HG02678 (cell line): ENCODE measurements at regions not wholly inside any gene's neighbourhood (a gene's known extent, or its start where the extent isn't known, plus 50 kb on each side); places are given as distances from the start of the nearest gene placed in this dataset.

Source experiments
- ATAC-seq: cut with Tn5 transposase; IDR thresholded peaks from one replicate; pipeline ENCODE4 v1.9.1; 2021; ENCODE audit warnings: mild to moderate bottlenecking, moderate library complexity; ENCODE audit not compliant: unreplicated experiment

DNA sequence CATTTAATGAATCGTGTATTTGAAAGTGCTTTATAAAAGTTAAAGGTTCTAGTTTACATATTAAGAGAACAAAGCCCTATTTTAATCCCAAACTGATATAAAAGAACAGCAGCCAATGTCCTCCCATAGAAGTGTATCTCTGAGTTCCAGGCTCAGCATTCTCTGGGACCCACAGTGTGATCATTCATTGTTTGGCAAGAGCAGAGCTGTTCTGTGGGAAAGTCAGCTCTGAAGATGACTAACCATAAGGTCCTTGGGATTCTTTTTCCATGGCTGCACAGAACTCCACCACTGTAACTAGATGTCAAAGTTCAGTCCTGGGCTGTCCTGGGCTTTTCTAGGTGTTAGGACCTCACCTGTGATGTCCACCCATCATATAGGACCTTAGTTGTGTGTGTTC, 157.0 kb upstream of the TLL1 start:
- no peak for ATAC-seq

DNA sequence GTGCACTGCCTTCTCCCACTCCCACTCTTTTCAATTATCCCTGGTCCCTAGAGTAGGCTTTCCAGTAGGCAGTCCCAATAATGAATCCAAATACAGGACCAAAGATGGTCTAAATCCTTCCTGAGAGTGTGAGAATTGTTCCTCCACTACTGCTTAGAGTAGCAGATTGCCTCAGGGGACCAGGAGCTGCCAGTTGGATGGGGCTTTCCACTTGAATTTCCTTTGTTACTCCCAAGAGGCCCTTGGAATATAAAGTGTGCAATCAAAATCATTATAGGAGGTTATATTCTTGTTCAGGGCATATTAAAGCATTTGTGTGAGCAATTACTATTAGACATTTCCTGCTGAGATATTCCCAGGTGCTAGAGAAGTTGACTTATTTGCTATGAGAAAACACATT, 156.6 kb upstream of the TLL1 start:
- no peak for ATAC-seq

DNA sequence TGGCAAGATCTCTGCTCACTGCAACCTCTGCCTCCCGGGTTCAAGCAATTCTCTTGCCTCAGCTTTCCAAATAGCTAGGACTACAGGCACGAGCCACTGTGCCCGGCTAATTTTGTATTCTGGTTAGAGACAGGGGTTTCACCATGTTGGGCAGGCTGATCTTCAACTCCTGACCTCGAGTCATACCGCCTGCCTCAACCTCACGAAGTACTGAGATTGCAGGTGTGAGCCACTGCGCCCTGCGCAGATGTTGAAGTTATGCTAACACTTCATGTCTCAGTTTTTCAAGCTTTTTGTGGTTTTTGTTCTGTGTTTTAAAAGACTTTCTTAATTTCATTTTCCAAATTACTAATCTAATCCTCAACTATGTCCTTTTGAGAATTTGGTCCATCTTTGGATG, 154.4 kb upstream of the TLL1 start:
- no peak for ATAC-seq

DNA sequence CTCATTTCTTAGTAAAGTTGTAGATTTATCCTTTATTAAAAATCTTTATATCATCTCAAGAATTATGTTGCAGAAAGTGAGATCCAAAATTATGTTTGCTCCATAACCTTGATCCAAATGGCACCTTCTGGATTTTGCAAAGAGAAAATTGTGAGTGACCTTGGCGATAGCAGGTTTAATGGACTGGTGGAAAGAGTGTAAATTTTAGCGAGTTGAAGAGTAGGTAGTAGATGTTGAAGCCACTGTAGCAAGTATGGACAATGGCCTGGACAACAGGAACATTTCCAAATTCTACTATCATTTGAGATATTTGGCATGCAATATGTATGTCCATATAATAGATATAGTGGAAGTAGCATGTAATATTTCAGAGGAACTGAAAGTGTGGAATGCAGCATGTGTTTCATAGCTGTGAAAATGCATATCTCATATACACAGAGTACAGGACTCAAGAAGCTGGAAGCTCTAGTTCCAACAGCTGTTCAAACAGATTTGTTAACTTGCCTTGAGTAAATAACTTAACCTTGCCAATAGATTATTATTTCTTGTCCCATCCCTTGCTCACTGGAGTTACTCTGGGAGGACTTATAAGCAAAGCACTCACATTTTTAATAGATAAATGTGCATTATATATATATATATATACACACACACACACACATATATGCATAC, 152.5 kb upstream of the TLL1 start:
- ATAC-seq: no peak

DNA sequence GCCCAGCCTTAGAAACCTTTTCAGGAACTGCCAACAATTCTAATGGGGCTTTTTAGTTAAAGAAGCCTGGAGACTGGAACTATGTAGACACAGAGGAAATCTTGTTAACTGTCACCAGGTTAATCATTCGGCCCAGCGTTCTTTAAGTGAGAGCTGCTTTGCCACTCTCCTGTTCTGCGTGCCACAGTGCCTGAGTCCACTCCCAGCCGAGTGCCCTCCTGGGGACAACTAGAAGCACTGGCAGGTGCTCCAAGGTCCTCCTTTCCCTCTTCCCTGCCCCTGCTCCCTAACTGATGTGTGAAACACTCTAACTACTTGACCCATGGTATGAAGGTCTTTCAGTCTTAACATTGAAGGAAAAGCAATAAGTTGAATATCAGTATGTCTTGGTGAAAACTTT, 151.2 kb upstream of the TLL1 start:
- ATAC-seq: no peak

DNA sequence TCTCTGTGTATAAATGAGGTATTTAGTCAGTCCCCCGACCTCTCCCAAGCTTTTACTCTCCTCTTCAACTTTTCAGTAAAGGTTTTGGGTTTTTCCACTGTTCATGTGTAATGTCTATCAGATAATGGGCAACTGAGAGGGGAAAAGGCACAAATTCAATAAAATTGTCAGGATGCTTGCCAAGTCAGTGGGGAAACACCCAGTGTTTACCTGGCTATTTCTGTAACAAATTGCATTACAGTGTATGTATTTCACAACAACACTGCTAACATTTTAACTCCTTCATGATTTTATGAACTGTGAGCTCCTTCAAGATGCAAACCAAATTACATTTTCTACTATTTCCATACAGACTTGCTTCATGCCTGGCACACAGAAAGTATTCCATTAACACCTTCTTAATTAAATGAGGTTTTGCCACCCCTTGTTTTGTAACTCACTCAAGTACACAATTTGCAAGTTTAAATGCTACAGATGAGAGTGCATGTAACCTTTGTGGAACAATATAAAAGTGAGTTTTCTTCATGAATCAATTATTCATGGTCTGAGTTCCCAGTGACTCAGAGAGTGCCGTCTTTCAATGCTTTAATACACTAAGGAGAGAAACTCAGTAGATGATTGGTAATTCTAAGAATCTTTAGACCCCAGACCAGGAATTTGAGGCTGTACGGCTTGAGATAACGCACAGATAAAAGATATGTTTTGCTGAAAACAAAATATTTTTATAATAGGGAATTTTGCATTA, 149.8 kb upstream of the TLL1 start:
- ATAC-seq: no peak

DNA sequence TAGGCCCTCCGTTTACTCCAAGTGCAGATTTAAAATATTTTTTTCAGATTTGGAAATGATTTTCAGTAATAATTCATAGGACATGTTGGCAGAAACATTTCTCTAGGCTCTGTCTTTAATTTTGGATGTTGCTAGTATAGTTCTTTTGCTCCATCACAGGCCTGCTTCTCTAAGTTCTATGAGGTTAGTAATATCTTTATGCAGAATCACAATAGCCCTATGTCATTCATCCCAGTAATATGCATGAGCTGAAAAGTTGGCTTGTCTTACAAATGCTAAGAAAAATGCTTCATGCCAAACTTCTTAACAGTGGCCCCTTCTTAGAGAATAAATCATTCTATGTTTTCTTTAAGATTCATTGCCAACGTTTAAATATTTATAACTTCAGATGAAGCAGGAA, 148.3 kb upstream of the TLL1 start:
- no peak for ATAC-seq

DNA sequence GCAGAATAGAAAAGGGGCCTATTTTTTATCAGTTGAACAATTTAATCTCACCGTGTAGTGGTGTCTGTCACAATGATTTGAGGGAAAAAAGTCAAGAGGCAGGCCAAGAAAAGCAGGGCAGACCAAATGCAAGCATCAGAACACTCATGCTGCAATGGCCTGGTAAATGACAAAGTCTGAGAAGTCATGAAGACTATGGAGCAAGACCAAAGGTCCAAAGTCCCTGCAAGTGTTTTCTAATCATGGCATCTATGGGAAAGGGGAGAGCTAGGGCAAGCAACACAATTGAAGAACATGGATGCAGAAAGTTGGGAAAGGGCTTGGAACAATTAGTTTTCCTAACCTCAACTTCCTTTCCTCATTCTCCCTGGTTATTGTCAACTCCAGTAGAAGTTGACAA, 147.7 kb upstream of the TLL1 start:
- no peak for ATAC-seq

DNA sequence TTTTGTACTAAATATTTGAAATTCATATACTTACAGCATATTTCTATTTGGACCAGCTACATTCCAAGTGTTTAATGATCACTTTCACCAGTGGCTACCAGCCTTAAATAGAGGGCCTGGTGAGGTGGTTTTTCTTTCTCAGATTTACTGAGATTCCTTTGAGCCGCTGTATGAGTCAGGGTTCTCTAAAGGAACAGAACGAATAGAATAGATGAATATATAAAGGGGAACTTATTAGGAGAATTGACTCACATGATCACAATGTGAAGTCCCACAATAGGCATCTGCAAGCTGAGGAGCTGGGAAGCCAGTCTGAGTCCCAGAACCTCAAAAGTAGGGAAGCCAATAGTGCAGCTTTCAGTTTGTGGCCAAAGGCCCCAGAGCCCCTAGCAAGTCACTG, 146.2 kb upstream of the TLL1 start:
- ATAC-seq: no peak

DNA sequence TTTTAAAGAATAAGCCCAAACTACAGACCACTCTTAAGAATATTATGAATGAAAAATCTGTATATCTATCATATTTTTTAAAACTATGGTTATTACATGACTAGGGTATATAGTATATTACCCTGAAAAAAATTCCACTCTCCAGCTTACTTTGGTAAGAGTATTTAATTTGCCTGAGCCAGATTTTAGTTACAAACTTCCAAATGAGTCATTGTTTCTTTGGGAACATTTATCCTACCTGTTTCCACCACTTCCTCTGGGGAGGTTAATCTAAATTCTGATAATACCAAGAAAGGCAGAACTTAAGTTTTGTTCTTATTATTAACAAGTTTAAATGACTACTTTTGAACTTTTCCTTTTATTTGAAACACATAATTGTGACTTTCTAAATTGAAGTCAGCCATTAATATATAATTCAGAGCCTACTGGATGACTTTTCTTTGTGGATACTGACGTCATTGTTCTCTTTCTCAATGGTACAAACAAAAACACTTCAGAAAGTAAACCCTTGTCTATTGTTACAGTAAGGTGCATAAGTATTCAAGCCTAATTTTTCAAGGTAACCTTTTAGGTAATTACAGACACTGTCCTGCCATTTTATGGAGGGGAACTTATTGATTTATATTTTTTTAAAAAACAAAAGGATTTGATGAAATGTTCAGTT, 135.6 kb upstream of the TLL1 start:
- no peak for ATAC-seq

DNA sequence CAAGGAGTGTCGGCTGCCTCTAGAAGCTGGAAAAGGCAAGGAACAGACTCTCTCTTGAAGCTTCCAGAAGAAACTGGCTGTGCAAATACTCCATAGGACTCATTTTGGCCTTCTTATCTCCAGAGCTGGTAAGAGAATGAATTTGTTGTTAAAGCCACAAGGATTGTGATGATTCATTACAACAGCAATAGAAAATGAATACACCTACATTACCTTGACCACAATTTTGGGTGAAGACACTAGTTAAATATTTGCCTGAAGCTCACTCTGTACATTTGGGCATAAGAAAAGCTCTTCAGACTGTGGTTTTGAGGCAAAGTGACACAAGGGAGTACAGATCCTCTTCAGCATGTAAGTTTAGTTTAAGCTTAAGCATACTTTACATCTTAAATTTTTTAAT, 134.5 kb upstream of the TLL1 start:
- peak; percentile 76 for ATAC-seq

DNA sequence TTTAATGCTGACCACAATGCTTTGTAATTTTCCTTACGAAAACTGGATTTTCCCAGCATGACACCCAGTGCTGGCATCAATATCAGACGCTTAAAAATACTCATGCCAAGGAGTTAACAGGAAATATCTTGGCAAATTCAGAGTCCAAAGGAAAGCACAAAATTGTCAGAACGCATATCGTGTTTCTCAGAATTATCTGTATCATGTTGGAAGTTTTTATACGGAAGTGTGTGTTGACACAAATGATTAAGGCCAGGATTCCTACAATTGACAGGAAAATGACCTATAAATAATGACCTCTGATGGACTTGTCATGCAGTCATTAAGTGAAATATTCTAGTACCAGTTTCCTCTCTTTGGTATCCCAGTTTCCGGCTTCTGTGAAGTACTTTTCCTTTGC, 132.1 kb upstream of the TLL1 start:
- no peak for ATAC-seq

DNA sequence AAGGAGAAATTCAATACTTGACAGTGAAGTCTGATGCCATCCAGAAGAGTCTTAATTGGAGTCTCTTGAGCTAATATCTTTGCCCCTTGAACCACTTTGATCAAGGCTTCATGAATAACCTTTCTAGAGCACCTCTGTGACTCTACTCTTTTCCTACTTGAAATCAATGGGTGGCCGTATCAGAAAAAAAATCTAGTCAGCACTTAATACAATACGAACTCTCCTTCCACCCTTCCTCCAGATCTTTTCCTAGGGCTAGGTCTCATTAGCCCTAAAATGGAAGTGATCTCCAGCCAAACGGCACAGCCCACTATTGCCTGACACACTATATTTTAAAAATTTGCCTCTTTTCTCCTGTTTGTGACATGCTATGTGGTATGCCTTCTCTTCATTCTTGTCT, 129.6 kb upstream of the TLL1 start:
- no peak for ATAC-seq

DNA sequence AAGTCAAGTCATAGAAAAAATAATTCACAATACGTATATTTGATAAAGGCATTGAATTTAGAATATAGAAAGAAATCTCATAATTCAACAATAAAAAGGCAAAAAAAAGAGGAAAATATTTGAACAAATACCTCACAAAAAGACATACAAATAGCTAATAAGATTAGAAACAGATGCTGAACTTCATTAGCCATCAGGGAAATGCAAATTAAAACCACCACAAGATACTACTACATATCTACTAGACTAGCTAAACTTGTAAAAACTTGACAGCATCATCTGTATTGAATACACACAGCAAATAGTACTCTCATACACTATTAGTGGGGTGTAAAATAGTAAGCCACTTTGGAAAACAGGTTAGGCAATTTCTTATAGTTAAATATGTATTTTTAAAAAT, 128.7 kb upstream of the TLL1 start:
- no peak for ATAC-seq

DNA sequence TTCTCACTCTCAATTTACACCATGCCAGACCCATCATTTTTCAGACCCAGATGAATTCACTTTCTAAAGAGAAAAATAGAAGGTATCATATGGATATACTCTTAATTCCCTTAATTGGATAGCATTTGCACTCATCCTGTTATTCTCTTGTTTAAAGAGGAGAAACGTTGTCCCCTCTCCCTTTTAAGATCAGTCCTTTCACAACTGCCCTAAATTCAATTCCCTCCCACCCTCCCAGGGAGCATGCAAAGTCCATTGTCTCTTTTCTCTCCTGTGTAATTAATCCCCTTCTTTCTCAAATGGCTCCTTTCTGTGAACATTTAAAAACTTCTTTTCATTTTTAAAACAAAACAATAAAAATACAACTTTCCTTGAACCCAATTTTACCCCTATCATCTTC, 124.7 kb upstream of the TLL1 start:
- ATAC-seq: no peak

DNA sequence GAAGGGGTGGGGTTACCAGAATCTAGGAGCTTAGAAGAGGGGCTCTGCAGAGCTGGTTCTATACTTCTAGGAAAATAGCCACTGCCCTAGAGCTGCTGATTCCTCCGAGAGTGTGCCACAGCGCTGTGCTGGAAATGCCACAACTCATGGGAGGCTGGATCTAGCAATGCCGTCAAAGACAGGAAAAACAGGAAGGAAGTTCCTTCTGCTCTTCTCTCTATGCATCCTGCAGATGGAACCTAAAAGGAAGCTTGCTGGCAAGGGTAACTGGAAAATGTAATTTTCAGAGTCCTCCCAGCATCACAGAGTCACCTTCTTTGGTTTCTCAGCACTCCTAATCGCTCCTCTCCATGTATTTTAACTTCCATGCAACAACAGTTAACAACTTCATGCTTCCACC, 121.2 kb upstream of the TLL1 start:
- no peak for ATAC-seq

DNA sequence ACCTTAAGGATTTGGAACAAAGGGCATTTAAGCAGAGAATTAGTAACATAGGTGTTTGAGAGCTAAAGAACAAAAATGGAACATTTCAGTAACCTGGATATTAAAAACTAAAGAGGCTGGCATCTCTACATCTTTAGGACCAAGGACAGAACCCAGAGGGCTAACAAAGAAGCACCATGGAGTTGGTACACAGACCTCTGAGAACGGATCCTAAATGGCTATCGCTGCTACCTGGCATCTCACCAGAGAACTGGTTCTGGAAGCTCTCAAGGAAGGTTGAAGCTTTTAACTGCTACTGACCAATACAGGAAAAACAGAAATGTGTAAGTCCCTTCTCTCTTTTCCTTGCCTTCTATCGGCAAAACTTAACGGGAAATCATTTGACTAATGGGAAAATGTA, 118.4 kb upstream of the TLL1 start:
- ATAC-seq: no peak

DNA sequence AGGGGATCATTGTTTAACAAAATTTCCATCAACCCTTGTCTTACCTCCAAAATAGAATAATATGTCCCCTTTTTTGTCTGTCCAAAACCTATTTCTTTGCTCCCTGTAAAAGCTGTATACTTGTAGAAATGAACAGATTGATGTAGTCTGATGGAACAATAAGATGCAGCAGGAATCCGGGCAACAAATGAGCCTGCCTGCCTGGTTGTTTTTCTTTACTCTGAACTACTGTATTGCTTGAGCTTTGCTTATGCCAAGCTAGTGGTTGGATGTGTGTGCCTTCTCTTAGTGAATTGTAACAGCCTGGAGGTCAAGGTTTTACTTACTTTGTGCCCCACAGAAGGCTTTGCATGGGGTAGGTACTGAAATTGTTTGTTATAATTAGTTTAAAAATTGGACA, 116.2 kb upstream of the TLL1 start:
- ATAC-seq: no peak

DNA sequence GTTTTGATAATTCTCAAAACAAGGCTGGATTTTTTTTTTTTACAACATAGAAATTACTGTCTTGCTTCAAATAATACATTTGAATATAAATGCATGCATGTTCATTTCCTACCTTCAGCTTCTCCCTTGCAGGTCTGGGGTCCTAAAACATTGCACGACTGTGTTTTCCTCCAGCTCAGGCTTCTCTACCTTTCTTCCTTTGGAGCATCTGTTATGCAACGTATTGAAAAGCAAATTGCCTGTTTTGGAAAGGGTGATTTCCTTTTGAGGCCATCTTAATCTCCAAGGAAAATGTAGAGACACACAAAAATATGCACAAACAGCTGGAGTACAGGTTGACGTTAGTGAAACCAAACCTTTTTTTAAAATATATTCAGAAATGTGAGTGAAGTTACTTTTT, 115.6 kb upstream of the TLL1 start:
- ATAC-seq: no peak

DNA sequence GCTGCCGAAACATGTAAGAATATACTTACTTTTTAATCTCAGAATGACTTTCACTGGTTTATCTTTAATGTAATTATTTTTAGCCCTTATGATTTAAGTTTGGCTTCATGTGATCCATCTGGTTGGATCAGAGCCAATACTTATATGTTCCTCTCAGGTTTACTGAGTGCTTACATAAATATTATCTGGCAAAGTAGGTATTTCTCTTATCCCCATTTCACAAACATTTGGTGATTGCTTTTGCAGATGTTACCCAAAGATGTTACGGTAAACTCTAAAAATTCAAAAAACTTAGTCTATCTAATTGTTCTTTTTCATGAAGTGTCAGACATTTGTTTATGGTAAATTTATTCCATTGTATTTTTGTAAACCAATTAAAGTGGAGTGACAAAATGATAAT, 115.0 kb upstream of the TLL1 start:
- ATAC-seq: no peak

DNA sequence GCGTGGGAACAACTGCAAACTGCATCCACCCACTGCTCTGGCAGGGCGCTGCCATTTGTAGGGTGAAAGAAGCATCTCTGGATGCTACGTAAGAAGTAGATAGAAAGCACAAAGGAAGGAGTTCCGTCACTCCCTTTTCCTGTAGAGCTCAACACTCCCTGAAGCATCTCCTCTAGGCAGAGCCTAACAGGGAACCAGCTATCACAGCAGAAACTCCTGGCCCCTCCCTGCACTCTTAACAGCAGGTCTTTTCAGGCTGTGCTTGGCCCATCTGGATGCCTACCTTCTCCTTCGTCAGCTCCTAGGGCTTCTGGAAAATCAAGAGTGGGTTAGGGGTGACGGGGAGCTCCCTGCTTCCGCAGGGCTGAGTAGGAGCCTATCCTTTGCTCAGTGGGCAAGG, 112.9 kb upstream of the TLL1 start:
- ATAC-seq: no peak

DNA sequence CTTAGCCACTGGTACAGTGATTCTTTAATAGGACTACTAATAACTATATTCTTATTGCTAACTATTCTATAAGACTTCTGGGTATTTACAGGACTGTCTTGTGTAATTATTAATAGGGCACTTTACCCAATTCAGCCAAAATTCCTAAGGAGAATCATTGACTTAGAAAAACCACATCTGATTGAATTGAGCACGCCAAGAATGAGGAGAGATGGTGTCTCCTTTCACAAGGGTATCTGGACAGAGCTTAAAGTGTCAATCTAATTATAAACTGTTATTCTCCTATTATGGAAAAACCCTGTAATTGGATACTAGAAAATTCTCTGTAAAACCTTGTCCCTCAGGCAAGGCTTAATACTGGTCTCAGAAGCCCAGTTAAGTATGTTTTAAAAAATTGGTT, 111.1 kb upstream of the TLL1 start:
- no peak for ATAC-seq
